ENCODE measurements at regions not wholly inside any gene's neighbourhood (a gene's known extent, or its start where the extent isn't known, plus 50 kb on each side); places are given as distances from the start of the nearest gene placed in this dataset.
"Not testable (repeated sequence)": the region's sequence is repeated elsewhere in the genome, so short reads cannot be mapped to it uniquely, and the experiment has no call there.

GRCh38 chr7:36060388-36060787 lies 92.7 kb upstream of the EEPD1 start:
- not testable (repeated sequence) for TF ChIP-seq POLR2A (conservative IDR thresholded peaks at IDR 0.05); SIRT6 (IDR thresholded peaks at IDR 0.05; ENCODE audit: low read depth, low read length); PTRF (tag; IDR thresholded peaks at IDR 0.05)
- TF ChIP-seq, protein P1, sequence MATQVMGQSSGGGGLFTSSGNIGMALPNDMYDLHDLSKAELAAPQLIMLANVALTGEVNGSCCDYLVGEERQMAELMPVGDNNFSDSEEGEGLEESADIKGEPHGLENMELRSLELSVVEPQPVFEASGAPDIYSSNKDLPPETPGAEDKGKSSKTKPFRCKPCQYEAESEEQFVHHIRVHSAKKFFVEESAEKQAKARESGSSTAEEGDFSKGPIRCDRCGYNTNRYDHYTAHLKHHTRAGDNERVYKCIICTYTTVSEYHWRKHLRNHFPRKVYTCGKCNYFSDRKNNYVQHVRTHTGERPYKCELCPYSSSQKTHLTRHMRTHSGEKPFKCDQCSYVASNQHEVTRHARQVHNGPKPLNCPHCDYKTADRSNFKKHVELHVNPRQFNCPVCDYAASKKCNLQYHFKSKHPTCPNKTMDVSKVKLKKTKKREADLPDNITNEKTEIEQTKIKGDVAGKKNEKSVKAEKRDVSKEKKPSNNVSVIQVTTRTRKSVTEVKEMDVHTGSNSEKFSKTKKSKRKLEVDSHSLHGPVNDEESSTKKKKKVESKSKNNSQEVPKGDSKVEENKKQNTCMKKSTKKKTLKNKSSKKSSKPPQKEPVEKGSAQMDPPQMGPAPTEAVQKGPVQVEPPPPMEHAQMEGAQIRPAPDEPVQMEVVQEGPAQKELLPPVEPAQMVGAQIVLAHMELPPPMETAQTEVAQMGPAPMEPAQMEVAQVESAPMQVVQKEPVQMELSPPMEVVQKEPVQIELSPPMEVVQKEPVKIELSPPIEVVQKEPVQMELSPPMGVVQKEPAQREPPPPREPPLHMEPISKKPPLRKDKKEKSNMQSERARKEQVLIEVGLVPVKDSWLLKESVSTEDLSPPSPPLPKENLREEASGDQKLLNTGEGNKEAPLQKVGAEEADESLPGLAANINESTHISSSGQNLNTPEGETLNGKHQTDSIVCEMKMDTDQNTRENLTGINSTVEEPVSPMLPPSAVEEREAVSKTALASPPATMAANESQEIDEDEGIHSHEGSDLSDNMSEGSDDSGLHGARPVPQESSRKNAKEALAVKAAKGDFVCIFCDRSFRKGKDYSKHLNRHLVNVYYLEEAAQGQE (IDR thresholded peaks at IDR 0.05; ENCODE audit: borderline replicate concordance): not testable (repeated sequence)
- TF ChIP-seq, protein P1 (CRISPR knock-in tag; IDR thresholded peaks at IDR 0.05; ENCODE audit: low read depth): not testable (repeated sequence)
